Activated T-cell treated with anti-CD3 and anti-CD28 coated beads for 4 hours (primary cell): ENCODE measurements at regions not wholly inside any gene's neighbourhood (a gene's known extent, or its start where the extent isn't known, plus 50 kb on each side); places are given as distances from the start of the nearest gene placed in this dataset.
"Not testable (repeated sequence)": the region's sequence is repeated elsewhere in the genome, so short reads cannot be mapped to it uniquely, and the experiment has no call there.

Experiments
- DNase-seq: peaks from one replicate; pipeline ENCODE4 v3.0.0-alpha.2; 2020

DNA sequence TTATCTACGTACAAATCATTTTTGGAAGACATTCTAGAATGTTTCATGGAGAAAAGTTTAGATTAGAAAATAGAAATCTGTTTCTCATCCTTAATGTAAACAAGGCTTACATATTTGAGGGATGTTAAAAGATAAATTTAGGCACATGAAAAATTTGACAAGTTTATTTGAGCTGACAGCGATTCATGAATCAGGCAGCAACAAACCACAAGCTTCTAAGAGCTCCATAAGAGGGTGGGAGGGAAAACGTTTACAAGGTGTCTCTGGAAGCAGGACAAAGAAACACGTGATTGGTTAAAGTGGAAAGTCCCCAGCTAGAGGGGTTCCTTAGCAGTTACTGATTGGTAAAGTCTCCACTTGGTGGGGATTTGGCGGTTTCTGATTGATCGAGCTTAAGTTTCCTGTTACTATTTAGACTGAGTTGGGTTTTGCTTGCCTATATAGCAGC lies 228.9 kb upstream of the PITRM1 start:
- DNase-seq, result no peak

DNA sequence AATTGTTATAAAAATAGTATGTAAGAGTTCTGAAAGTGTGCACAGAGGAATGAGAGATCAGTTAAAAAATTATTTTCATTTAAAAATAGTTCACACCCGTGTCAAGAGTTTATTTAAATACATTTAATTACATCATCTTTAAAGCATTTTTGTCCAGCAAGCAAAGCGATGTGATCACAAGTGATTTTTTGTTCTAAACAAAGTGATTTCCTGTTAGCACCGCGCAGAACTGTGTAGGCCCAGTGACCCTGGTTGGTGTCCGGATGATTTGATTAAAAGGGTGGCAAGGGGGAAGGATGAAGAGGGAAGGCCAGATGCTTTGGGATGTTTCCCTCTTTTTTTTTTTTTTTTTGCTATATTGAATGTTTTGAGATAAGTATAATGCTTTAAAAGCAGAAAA lies 227.8 kb upstream of the PITRM1 start:
- no peak for DNase-seq

DNA sequence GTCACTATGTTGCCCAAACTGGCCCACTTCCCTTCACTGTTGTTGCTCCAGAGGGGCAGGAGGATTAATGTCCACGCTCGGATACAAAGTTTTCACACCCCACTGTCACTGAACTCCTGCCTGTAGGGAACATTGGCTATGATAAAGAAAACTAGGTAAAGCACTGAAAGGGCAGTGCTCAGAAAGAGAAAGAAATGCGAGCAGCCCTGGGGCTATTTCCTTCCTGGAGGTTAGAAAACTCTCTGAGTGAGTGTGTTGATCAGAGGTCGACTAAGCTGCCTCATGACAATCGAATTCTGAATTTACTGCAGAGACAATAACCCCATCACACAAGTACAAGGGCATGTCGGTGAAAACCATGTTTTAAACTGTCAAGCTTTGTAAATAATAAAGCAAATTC lies 227.2 kb upstream of the PITRM1 start:
- DNase-seq, result no peak

GRCh38 chr10:3398825-3399646 lies 226.5 kb upstream of the PITRM1 start:
- no peak for DNase-seq

DNA sequence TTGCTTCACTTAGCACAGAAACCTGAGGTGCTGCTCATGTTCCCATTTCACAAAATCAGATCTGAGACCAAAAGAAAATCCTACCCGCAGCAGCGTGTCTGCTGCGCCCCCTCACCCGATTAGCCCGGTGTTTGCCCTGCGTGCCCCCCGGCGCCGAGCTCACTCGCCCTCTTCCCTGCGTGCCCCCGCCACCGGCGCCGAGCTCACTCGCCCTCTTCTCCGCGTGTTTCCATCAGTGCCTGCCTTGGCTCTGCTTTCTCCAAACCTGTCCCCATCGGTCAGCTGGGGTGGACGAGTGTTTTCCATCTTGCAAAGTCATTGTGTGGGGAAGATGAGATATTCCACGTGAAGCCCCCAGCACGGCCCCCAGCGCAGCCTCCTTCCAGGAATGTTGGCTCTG lies 225.3 kb upstream of the PITRM1 start:
- no peak for DNase-seq

DNA sequence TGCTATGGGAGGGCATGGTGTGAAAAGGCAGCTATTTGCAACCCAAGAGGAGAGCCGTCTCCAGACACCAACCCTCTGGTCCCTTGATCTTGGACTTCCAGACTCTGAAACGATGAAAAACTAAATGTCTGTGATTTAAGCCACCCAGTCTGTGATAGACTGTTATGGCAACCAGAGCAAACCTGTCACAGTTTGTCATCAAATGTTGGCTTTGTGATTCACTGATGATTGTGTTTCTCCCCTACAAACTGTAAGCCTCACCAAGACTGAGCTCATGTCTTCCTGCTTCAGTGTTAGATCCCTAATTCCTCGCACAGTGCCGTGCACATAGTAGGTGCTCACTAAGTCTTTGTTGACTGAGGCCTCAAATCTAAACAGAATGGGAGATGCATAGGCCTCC lies 224.6 kb upstream of the PITRM1 start:
- no peak for DNase-seq

- DNase-seq, result no peak
These were observed 223.5 kb upstream of the PITRM1 start for GRCh38 chr10:3396116-3396515.

GRCh38 chr10:3395458-3395861 lies 222.9 kb upstream of the PITRM1 start:
- DNase-seq, result no peak

DNA sequence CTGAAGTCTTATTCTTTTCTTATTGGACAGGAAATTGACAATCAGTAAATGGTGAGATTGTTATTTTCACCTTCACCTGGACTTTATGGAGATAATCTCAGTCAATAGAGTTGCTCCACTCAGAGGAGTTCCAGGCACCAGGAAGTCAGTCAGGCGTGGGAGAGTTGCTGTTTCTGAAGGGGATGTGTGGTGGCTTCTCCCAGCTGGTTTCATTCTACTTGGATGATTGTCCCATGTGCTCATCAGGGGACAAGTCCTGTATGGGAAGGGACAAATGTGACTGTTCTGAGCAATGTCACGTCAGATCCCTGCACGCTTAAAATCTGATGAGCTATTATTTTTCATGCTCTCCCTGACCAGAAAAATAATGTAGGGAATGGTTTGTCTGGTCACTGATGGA lies 222.5 kb upstream of the PITRM1 start:
- DNase-seq, result no peak

DNA sequence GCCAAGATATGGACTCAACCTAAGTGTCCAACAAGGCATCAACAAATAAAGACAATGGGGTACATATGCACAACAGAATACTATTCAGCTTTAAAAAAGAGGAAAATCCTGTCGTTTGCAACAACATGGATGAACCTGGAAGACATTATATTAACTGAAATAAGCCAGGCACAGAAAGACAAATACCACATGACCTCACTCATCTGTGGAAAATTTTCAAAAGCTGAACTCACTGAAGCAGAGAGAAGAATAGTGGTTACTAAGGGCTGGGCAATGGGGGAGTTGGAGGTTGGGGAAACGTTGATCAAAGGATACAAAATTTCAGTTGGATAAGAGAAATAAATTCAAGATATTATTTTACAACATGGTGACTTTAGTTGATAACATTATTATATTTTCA lies 221.4 kb upstream of the PITRM1 start:
- no peak for DNase-seq

- no peak for DNase-seq
These were observed 219.1 kb upstream of the PITRM1 start for GRCh38 chr10:3391657-3392056.

DNA sequence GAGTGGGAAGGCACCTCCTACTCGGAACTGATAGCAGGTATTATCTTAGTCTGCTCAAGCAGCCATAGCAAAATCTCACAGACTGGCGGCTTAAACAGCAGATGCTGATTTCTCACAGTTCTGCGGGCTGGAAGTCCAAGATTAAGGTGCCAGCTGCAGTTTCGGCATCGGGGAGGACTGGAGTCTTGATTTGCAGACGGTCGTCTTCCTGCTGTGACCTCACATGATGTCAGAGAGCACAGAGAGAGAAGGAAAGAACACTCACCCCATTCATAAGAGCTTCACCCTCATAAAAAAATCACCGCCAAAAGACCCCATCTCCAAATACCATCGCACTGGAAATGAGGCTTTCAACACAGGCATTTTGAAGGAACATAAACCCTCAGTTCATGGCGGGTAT lies 216.5 kb upstream of the PITRM1 start:
- DNase-seq, result no peak

DNA sequence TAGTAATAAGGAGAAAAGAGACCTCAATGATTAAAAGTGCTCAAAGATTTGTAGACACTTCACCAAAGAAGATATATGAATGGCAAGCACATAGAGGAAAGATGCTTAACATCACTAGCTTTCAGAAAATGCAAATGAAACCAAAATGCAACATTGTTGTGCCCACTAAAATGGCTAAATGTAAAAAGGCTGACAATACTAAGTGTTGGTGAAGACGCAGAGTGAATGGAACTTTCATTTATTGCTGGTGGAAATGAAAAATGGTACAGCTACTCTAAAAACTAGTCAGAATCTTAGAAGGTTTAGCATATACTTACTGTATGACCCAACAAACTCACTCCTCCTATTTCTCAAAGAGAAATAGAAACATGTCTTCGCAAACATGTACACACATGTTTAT lies 212.9 kb upstream of the PITRM1 start:
- DNase-seq, result no peak

- DNase-seq, result no peak
These were observed 209.5 kb upstream of the PITRM1 start for GRCh38 chr10:3382092-3382491.

- DNase-seq, result no peak
These were observed 207.9 kb upstream of the PITRM1 start for GRCh38 chr10:3380406-3381050.

GRCh38 chr10:3376631-3377030 lies 204.0 kb upstream of the PITRM1 start:
- DNase-seq, result no peak

GRCh38 chr10:3375505-3375904 lies 202.9 kb upstream of the PITRM1 start:
- DNase-seq, result no peak

- DNase-seq, result no peak
These were observed 202.3 kb upstream of the PITRM1 start for GRCh38 chr10:3374914-3375313.

- DNase-seq, result not testable (repeated sequence)
These were observed 200.9 kb upstream of the PITRM1 start for GRCh38 chr10:3373374-3374027.

DNA sequence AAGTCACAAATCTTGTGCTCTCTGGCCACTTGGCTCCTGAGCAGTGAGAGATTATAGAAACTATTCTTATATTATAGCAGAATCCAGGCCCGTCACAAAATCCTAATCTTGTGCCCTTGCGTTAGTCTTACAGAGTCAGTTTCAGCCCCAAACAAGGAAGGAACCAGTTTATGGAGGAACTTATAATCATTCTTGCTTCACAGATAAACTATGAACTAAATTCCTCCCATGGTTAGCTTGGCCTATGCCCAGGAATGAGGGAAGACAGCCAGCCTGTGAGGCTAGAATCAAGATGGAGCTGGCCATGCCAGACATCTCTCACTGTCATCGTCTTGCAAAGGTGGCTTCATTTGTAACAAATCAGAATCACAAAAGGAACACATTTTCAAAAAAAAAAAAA lies 199.7 kb upstream of the PITRM1 start:
- no peak for DNase-seq

DNA sequence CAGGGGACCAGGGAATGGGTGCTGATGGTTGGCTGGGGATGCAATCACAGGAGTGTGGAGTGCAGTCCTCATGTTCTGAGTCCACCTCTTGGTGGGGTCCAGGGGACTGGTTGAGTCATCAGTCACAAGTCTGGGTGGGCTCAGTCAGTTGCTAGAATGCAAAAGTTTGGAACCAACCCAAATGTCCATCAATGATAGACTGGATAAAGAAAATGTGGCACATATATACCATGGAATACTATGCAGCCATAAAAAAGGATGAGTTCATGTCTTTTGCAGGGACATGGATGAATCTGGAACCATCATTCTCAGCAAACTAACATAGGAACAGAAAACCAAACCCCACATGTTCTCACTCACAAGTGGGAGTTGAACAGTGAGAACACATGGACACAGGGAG lies 199.0 kb upstream of the PITRM1 start:
- not testable (repeated sequence) for DNase-seq

- DNase-seq, result no peak
These were observed 194.3 kb upstream of the PITRM1 start for GRCh38 chr10:3366735-3367405.

GRCh38 chr10:3366043-3366442 lies 193.5 kb upstream of the PITRM1 start:
- no peak for DNase-seq

DNA sequence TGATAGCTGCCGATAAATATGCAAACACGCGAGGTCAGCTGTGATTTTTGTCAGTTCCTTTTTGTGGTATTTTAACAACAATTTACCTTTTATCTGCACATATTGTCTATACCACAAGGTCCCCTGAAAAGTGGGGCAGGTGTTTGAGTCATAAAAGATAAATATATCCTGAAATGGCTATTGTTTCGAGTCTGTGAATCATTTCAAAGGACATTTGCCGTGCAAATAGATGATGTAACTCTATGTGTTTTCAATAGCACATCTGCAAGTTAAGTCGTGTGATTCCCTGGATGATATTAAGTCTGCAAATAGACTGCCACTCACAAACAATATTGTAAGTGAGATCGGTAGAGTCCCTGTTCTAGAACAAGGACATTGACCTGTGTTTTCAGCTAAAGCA lies 193.0 kb upstream of the PITRM1 start:
- no peak for DNase-seq
